Astrocyte of the spinal cord (primary cell): ENCODE measurements at regions not wholly inside any gene's neighbourhood (a gene's known extent, or its start where the extent isn't known, plus 50 kb on each side); places are given as distances from the start of the nearest gene placed in this dataset.

Experiments
- DNase-seq: peaks from one replicate; pipeline ENCODE4 v3.0.0; 2011; ENCODE audit warnings: low read depth, low spot score
- H3K4me3 ChIP-seq: 2 replicates; pipeline ENCODE4 v1.5.1; 2011; ENCODE audit warnings: low read depth, mild to moderate bottlenecking, low read length, moderate library complexity
- CTCF ChIP-seq: IDR thresholded peaks from 2 replicates; pipeline ENCODE4 v1.5.1; 2012; ENCODE audit warnings: low read depth, mild to moderate bottlenecking, low read length, inconsistent platforms
- in situ Hi-C: cut with HindIII; loops from 2 replicates; pipeline ENCODE4 v1.10.0; 2017; ENCODE audit warnings: low sequenced_read_pairs

- no peak for TF ChIP-seq CTCF
- in situ Hi-C loops = no loop called here
Observed at GRCh38 chr5:97454015-97454414, 271.0 kb upstream of the RIOK2 start.

GRCh38 chr5:97455996-97456395, 272.9 kb upstream of the RIOK2 start:
- in situ Hi-C loops = no loop called here
- TF ChIP-seq CTCF = no peak
- no peak for DNase-seq
- H3K4me3 ChIP-seq = no peak overlapping the region

More at GRCh38 chr5:97454015-97454414, 271.0 kb upstream of the RIOK2 start:
- no peak for DNase-seq
- H3K4me3 ChIP-seq = no peak overlapping the region

- H3K4me3 ChIP-seq = no peak overlapping the region
- DNase-seq = no peak
- TF ChIP-seq CTCF = no peak
- in situ Hi-C loops = no loop called here
Observed at GRCh38 chr5:97458851-97459250, 275.8 kb upstream of the RIOK2 start.

GRCh38 chr5:97471951-97472350, 288.9 kb upstream of the RIOK2 start:
- in situ Hi-C loops = no loop called here
- no peak for DNase-seq
- no peak overlapping the region for H3K4me3 ChIP-seq
- TF ChIP-seq CTCF = no peak

- DNase-seq = no peak
- in situ Hi-C loops = no loop called here
- no peak for TF ChIP-seq CTCF
- H3K4me3 ChIP-seq = no peak overlapping the region
Observed at GRCh38 chr5:97475847-97476246, 292.8 kb upstream of the RIOK2 start.

GRCh38 chr5:97476852-97477534, 293.9 kb upstream of the RIOK2 start:
- in situ Hi-C loops = no loop called here
- TF ChIP-seq CTCF = no peak
- no peak for DNase-seq
- H3K4me3 ChIP-seq = no peak overlapping the region
